Panc1 (cell line): ENCODE measurements at regions not wholly inside any gene's neighbourhood (a gene's known extent, or its start where the extent isn't known, plus 50 kb on each side); places are given as distances from the start of the nearest gene placed in this dataset.

Experiments
- ATAC-seq: fragments of 200-7000 bp; cut with Tn5 transposase; 2 replicates; pipeline ENCODE4 v1.9.1; 2020; ENCODE audit warnings: mild to moderate bottlenecking, moderate library complexity
- BruUV-seq: library from RNA; stranded (reverse); fragments of 400-500 nt; replicated peaks from 2 replicates; lab custom pipeline; 2021; lab: Mats Ljungman, UMichigan
- CTCF ChIA-PET: fragments of 300-600 bp; sonication (Branson Sonifier 250); formaldehyde crosslinking; loops from one replicate; lab custom pipeline; 2022; ENCODE audit warnings: antibody characterized with exemption; lab: Charles Lee
- POLR2A ChIA-PET: fragments of 300-600 bp; sonication (Branson Sonifier 250); formaldehyde crosslinking; loops from one replicate; lab custom pipeline; 2022; ENCODE audit warnings: antibody characterized with exemption; lab: Charles Lee
- DNase-seq: peaks from one replicate; pipeline ENCODE4 v3.0.0-alpha.2; 2010; ENCODE audit warnings: low read depth, low spot score
- H3K27ac ChIP-seq: 2 replicates; pipeline ENCODE4 v1.5.1; 2011; ENCODE audit warnings: mild to moderate bottlenecking, low read length, inconsistent platforms
- H3K27me3 ChIP-seq: fragments of 200-500 bp; sonication (Bioruptor generic); 2 replicates; pipeline ENCODE4 v1.6.0; 2014; ENCODE audit warnings: low read length, inconsistent platforms; ENCODE audit not compliant: control insufficient read depth, insufficient read depth
- H3K36me3 ChIP-seq: fragments of 200-500 bp; sonication (Bioruptor generic); 2 replicates; pipeline ENCODE4 v1.5.1; 2014; ENCODE audit warnings: inconsistent platforms, mild to moderate bottlenecking, low read length, moderate library complexity; ENCODE audit not compliant: control insufficient read depth, insufficient read depth
- H3K4me1 ChIP-seq: 2 replicates; pipeline ENCODE4 v1.5.1; 2011; ENCODE audit warnings: inconsistent platforms, mild to moderate bottlenecking, low read length, moderate library complexity; ENCODE audit not compliant: control insufficient read depth, insufficient read depth
- H3K4me3 ChIP-seq, 2 experiments: 2 replicates each; pipeline ENCODE4 v1.5.1; 2011 to 2012; ENCODE audit warnings: low read depth in 2 of 2, low read length in 2 of 2, mild to moderate bottlenecking in 2 of 2, inconsistent platforms in 1 of 2, moderate library complexity in 1 of 2
- H3K9me3 ChIP-seq: fragments of 200-500 bp; sonication (Bioruptor generic); 2 replicates; pipeline ENCODE4 v1.5.1; 2014; ENCODE audit warnings: low read depth, mild to moderate bottlenecking, inconsistent platforms, low read length, moderate library complexity; ENCODE audit not compliant: control insufficient read depth, insufficient read depth
- POLR2AphosphoS5 ChIP-seq: IDR thresholded peaks from 2 replicates; pipeline ENCODE4 v1.6.1; 2012; ENCODE audit warnings: mild to moderate bottlenecking, low read depth, low read length, moderate library complexity
- SIN3A ChIP-seq: IDR thresholded peaks from 2 replicates; pipeline ENCODE4 v1.6.1; 2012; ENCODE audit warnings: low read depth, mild to moderate bottlenecking, low read length, moderate library complexity, borderline replicate concordance; ENCODE audit not compliant: insufficient read depth
- TCF7L2 ChIP-seq: IDR thresholded peaks from 2 replicates; pipeline ENCODE4 v1.6.1; 2011; ENCODE audit warnings: mild to moderate bottlenecking, low read depth, low read length, inconsistent platforms
- in situ Hi-C: cut with HindIII; loops from 2 replicates; pipeline ENCODE4 v1.10.0; 2016; ENCODE audit warnings: low sequenced_read_pairs, low pct_unique_long_range_greater_than_20kb
- intact Hi-C: fragments of 100-400 bp; cut with micrococcal nuclease; formaldehyde crosslinking; loops from one replicate; pipeline ENCODE4 v1.10.0; 2022; ENCODE audit not compliant: unreplicated experiment
- TF ChIP-seq, protein P1 (sequence below): fragments of 450-650 bp; IDR thresholded peaks from 2 replicates; pipeline ENCODE4 v1.5.1; 2017; ENCODE audit warnings: mild to moderate bottlenecking
- TF ChIP-seq, protein P2 (sequence below), 2 experiments: IDR thresholded peaks; 2 replicates each; pipeline ENCODE4 v1.6.1; 2011 to 2012; ENCODE audit warnings: low read depth in 2 of 2, control low read depth in 1 of 2, low read length in 1 of 2, mild to moderate bottlenecking in 1 of 2, moderate library complexity in 1 of 2; ENCODE audit not compliant: insufficient read depth in 1 of 2

DNA sequence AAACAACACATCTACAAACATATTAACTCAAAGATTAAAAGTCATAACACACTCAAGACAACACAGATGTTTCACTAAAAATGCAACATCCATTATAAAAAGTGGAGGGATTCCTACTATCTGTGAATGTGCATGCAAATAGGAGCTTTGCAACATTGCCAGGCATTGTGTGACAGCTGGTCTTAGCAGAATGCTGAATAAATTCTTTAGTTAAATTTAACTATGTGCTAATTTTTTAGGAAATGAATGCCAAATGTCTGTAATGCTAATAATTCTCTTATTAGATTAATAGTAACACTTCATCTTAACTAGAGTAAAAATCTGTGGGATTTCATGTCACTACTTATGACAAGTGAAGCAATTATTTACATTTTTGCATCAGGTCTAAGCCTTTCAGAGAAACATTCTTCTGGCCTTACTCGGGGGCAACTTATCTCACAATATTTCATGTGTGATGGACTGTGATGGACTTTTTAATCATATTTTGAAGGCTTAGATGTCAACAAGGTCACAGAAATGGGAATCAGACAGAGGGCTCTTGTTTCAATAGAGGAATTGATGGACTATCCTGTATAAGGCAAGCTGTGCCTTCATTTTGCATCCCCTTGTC lies 524.6 kb upstream of the KCND2 start:
- TF ChIP-seq POLR2AphosphoS5 = no peak
- TF ChIP-seq SIN3A = no peak
- TF ChIP-seq, protein P1, sequence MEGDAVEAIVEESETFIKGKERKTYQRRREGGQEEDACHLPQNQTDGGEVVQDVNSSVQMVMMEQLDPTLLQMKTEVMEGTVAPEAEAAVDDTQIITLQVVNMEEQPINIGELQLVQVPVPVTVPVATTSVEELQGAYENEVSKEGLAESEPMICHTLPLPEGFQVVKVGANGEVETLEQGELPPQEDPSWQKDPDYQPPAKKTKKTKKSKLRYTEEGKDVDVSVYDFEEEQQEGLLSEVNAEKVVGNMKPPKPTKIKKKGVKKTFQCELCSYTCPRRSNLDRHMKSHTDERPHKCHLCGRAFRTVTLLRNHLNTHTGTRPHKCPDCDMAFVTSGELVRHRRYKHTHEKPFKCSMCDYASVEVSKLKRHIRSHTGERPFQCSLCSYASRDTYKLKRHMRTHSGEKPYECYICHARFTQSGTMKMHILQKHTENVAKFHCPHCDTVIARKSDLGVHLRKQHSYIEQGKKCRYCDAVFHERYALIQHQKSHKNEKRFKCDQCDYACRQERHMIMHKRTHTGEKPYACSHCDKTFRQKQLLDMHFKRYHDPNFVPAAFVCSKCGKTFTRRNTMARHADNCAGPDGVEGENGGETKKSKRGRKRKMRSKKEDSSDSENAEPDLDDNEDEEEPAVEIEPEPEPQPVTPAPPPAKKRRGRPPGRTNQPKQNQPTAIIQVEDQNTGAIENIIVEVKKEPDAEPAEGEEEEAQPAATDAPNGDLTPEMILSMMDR = no peak
- no peak for TF ChIP-seq TCF7L2
- TF ChIP-seq, protein P2, sequence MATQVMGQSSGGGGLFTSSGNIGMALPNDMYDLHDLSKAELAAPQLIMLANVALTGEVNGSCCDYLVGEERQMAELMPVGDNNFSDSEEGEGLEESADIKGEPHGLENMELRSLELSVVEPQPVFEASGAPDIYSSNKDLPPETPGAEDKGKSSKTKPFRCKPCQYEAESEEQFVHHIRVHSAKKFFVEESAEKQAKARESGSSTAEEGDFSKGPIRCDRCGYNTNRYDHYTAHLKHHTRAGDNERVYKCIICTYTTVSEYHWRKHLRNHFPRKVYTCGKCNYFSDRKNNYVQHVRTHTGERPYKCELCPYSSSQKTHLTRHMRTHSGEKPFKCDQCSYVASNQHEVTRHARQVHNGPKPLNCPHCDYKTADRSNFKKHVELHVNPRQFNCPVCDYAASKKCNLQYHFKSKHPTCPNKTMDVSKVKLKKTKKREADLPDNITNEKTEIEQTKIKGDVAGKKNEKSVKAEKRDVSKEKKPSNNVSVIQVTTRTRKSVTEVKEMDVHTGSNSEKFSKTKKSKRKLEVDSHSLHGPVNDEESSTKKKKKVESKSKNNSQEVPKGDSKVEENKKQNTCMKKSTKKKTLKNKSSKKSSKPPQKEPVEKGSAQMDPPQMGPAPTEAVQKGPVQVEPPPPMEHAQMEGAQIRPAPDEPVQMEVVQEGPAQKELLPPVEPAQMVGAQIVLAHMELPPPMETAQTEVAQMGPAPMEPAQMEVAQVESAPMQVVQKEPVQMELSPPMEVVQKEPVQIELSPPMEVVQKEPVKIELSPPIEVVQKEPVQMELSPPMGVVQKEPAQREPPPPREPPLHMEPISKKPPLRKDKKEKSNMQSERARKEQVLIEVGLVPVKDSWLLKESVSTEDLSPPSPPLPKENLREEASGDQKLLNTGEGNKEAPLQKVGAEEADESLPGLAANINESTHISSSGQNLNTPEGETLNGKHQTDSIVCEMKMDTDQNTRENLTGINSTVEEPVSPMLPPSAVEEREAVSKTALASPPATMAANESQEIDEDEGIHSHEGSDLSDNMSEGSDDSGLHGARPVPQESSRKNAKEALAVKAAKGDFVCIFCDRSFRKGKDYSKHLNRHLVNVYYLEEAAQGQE (IDR thresholded peaks at IDR 0.05; ENCODE audit: insufficient read depth in 1 of 2, low read depth in 2 of 2, low read length in 1 of 2) = no peak
- intact Hi-C loops = no loop called here
- DNase-seq (no peak), ATAC-seq (no peak)
- BruUV-seq = no TSS peak
- Histone ChIP-seq H3K27me3 (no peaks in the 10 kb centered on the region), H3K4me3 (no peak overlapping the region), H3K27ac (no peak overlapping the region), H3K4me1 (no peaks in the 10 kb centered on the region), H3K9me3 (no peaks in the 10 kb centered on the region), H3K36me3 (no peaks in the 10 kb centered on the region)
- ChIA-PET POLR2A (no interaction called here), CTCF (no interaction called here)
- in situ Hi-C loops = no loop called here

DNA sequence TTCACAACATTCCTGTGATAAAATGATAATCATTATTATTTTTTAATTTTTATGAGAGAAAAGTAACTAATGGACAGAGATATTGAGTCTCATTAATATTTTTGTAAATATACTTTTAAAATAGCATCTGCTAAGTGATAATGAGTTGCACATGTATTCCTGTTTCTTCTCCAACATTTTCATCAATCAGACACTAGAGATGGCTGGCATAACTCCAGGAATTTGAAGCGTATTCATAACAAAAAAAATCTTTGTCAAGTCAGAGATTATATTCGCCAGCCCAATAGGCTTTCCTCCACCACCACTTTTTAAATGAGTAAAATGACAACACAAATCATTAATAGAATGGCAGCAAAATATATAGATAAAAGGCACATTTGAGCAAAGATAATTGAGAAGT lies 524.0 kb upstream of the KCND2 start:
- ChIA-PET CTCF (no interaction called here), POLR2A (no interaction called here)
- BruUV-seq = no TSS peak
- no peaks in the 10 kb centered on the region for H3K4me1 ChIP-seq
- TF ChIP-seq, protein P1 = no peak
- TF ChIP-seq, protein P2 (IDR thresholded peaks at IDR 0.05; ENCODE audit: insufficient read depth in 1 of 2, low read depth in 2 of 2, low read length in 1 of 2) = no peak
- no peak for TF ChIP-seq POLR2AphosphoS5
- no peak for TF ChIP-seq TCF7L2
- no peak for TF ChIP-seq SIN3A
- no peak overlapping the region for H3K4me3 ChIP-seq
- DNase-seq = no peak
- no peaks in the 10 kb centered on the region for H3K36me3 ChIP-seq
- intact Hi-C loops (no loop called here), in situ Hi-C loops (no loop called here)
- H3K27ac ChIP-seq = no peak overlapping the region
- H3K9me3 ChIP-seq = no peaks in the 10 kb centered on the region
- H3K27me3 ChIP-seq = no peaks in the 10 kb centered on the region
- no peak for ATAC-seq
